Calu3 (cell line): ENCODE measurements at regions not wholly inside any gene's neighbourhood (a gene's known extent, or its start where the extent isn't known, plus 50 kb on each side); places are given as distances from the start of the nearest gene placed in this dataset.

Experiments used
- BruUV-seq: library from RNA; stranded (reverse); fragments of 400-500 nt; replicated peaks from 2 replicates; lab custom pipeline; 2021; lab: Mats Ljungman, UMichigan
- CTCF ChIA-PET: fragments of 300-600 bp; sonication (Branson Sonifier 250); formaldehyde crosslinking; loops from one replicate; lab custom pipeline; 2022; ENCODE audit warnings: antibody characterized with exemption; lab: Charles Lee
- DNase-seq: peaks from one replicate; pipeline ENCODE4 v3.0.0; 2022
- H3K27ac Mint-ChIP-seq: one replicate; pipeline ENCODE4 v1.8.0; 2022; ENCODE audit warnings: mixed read lengths; ENCODE audit not compliant: unreplicated experiment
- H3K27me3 Mint-ChIP-seq: one replicate; pipeline ENCODE4 v1.8.0; 2022; ENCODE audit warnings: mixed read lengths; ENCODE audit not compliant: unreplicated experiment
- H3K36me3 Mint-ChIP-seq: one replicate; pipeline ENCODE4 v1.8.0; 2022; ENCODE audit warnings: mild to moderate bottlenecking, moderate library complexity, mixed read lengths; ENCODE audit not compliant: insufficient read depth, unreplicated experiment
- H3K4me1 Mint-ChIP-seq: one replicate; pipeline ENCODE4 v1.8.0; 2022; ENCODE audit warnings: mild to moderate bottlenecking, low read depth, mixed read lengths; ENCODE audit not compliant: unreplicated experiment
- H3K4me3 Mint-ChIP-seq: one replicate; pipeline ENCODE4 v1.8.0; 2022; ENCODE audit warnings: mild to moderate bottlenecking, low read depth, moderate library complexity, mixed read lengths; ENCODE audit not compliant: unreplicated experiment
- H3K9me3 Mint-ChIP-seq: one replicate; pipeline ENCODE4 v1.8.0; 2022; ENCODE audit warnings: low read depth, mixed read lengths; ENCODE audit not compliant: unreplicated experiment
- intact Hi-C: fragments of 100-400 bp; cut with micrococcal nuclease; formaldehyde crosslinking; loops from one replicate; pipeline ENCODE4 v1.10.0; 2022; ENCODE audit not compliant: unreplicated experiment
- TF ChIP-seq, protein P1 (sequence below): fragments of 200-600 bp; IDR thresholded peaks from one replicate; pipeline ENCODE4 v1.8.0; 2022; ENCODE audit warnings: antibody characterized with exemption; ENCODE audit not compliant: unreplicated experiment

DNA sequence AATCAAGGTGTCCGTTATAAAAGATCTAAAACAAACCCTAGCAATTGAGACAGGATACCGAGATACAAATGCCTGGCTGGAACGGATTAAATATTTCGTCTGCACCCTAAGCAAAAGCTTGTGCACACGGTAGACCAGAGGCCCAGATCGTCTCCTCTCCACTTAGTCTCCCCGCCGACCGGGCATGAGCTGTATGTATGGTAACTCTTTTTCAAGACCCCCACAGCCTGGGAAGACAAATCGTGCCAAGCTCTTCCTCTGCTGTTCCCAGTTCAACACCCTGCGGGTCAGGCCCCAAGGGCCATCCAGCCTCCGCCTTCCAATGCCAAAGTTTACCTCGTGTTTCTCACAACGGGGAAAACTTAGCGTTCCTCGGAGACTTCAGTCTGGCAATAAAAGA is 285.7 kb upstream of the GALNT17 start:
- no peak for DNase-seq
- CTCF ChIA-PET, result no interaction called here
- Mint-ChIP-seq H3K27ac (no peak overlapping the region), H3K4me1 (no peaks in the 10 kb centered on the region), H3K9me3 (peaks cover 8% of the 10 kb centered on the region), H3K27me3 (no peaks in the 10 kb centered on the region), H3K4me3 (no peak overlapping the region), H3K36me3 (no peaks in the 10 kb centered on the region)
- no TSS peak for BruUV-seq
- intact Hi-C loops, result no loop called here
- TF ChIP-seq, protein P1, sequence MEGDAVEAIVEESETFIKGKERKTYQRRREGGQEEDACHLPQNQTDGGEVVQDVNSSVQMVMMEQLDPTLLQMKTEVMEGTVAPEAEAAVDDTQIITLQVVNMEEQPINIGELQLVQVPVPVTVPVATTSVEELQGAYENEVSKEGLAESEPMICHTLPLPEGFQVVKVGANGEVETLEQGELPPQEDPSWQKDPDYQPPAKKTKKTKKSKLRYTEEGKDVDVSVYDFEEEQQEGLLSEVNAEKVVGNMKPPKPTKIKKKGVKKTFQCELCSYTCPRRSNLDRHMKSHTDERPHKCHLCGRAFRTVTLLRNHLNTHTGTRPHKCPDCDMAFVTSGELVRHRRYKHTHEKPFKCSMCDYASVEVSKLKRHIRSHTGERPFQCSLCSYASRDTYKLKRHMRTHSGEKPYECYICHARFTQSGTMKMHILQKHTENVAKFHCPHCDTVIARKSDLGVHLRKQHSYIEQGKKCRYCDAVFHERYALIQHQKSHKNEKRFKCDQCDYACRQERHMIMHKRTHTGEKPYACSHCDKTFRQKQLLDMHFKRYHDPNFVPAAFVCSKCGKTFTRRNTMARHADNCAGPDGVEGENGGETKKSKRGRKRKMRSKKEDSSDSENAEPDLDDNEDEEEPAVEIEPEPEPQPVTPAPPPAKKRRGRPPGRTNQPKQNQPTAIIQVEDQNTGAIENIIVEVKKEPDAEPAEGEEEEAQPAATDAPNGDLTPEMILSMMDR, result no peak

DNA sequence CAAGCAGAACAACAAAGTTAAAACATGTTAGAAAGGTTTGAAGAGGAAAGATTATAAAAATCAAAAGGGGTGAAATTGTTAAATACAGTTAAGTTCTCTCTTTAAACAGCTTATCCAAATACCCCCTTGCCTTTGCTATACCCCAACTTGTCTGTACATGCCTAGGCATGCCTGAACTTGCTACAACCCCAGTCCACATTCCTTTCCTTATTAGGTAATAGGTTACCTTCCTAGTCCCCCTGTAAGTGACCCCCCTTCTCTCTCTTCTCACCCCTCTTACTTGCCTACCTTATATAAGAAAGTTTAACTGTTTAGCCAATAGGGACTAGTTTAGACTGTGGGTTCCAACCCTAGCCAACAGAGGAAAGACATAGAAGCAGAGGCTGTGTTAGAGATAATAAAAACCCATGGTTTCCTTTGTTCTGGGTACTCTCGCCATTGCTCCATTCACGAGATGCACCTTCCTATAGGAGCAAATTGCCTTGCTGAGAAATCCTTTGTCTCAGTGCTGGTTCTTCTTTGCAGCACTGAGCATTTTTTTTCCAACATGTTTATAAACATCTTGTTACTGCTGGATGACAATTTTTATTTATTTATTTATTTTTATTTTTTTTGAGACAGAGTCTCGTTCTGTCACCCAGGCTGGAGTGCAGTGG is 282.2 kb upstream of the GALNT17 start:
- Mint-ChIP-seq H3K4me3 (no peak overlapping the region), H3K27ac (no peak overlapping the region), H3K4me1 (no peaks in the 10 kb centered on the region), H3K27me3 (no peaks in the 10 kb centered on the region), H3K9me3 (peaks cover 8% of the 10 kb centered on the region), H3K36me3 (no peaks in the 10 kb centered on the region)
- DNase-seq, result no peak
- CTCF ChIA-PET, result no interaction called here
- intact Hi-C loops, result no loop called here
- TF ChIP-seq, protein P1, result no peak
- no TSS peak for BruUV-seq

DNA sequence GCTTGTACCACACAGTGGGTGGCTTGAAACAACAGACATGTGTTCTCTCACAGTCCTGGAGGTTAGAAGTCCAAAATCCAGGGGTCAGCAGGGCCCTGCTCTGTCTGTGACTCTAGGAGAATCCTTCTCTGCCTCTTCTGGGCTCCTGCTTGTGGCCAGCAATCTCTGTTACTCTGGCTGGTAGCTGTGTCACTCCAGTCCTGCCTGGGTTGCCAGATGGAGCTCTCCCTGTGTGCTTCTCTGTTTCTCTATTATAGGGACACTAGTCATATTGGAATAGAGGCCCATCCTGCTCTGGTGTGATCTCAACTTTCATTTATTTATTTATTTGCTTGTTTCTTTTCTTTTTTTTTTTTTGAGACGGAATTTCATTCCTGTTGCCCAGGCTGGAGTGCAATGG is 276.6 kb upstream of the GALNT17 start:
- no peak overlapping the region for H3K4me3 Mint-ChIP-seq
- BruUV-seq, result no TSS peak
- CTCF ChIA-PET, result no interaction called here
- no peaks in the 10 kb centered on the region for H3K4me1 Mint-ChIP-seq
- H3K36me3 Mint-ChIP-seq, result no peaks in the 10 kb centered on the region
- intact Hi-C loops, result no loop called here
- H3K27me3 Mint-ChIP-seq, result no peaks in the 10 kb centered on the region
- DNase-seq, result no peak
- no peak overlapping the region for H3K27ac Mint-ChIP-seq
- TF ChIP-seq, protein P1, result no peak
- H3K9me3 Mint-ChIP-seq, result peaks cover 3% of the 10 kb centered on the region

DNA sequence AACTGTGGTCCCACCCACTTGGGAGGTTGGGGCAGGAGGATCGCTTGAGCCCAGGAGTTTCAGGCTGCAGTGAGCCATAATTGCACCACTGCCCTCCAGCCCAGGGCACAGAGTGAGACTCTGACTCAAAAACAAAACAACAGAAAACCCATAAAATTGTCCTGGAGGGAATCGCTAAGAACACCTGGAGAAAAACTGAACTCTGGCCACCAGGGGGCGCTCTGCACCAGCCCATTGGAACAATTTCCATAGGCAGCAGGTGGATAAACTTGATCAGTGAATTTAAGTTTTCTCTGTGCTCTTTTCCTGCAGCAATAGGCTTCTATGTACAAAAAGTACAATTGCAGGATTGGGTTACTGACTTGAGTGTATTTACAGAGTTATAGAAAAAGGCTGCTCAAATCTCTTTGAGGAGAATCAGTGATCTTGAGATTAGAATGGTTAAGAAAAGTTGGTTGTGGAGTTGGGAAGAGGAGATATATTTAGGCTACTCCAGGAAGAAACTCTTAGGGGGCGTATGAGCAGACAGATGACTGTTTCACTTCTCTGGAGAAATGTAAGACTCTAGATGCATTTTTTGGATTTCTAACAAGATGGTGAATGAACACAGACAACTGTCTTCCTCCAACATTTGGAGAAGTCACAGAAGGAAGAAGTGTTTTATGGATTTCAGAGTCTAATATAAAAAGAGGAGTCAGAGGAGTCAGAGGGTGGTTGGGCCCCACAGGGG is 274.9 kb upstream of the GALNT17 start:
- H3K9me3 Mint-ChIP-seq, result peaks cover 3% of the 10 kb centered on the region
- DNase-seq, result peak; percentile 49
- H3K27ac Mint-ChIP-seq, result no peak overlapping the region
- intact Hi-C loops, result loop anchor here (2.0 kb wide), 1 partner anchor 876 kb away; no protein-coding TSS in a partner anchor
- H3K27me3 Mint-ChIP-seq, result no peaks in the 10 kb centered on the region
- no peaks in the 10 kb centered on the region for H3K4me1 Mint-ChIP-seq
- BruUV-seq, result no TSS peak
- no peaks in the 10 kb centered on the region for H3K36me3 Mint-ChIP-seq
- CTCF ChIA-PET, result no interaction called here
- TF ChIP-seq, protein P1, result peak; percentile 36
- no peak overlapping the region for H3K4me3 Mint-ChIP-seq
